Neural cell (in vitro differentiated cells): ENCODE measurements at regions not wholly inside any gene's neighbourhood (a gene's known extent, or its start where the extent isn't known, plus 50 kb on each side); places are given as distances from the start of the nearest gene placed in this dataset.

Source experiments
- EP300 ChIP-seq: fragments of 450-650 bp; conservative IDR thresholded peaks from 2 replicates; pipeline ENCODE4 v1.6.1; 2014; ENCODE audit warnings: antibody characterized with exemption, mild to moderate bottlenecking, moderate library complexity; ENCODE audit not compliant: poor library complexity, severe bottlenecking
- EZH2 ChIP-seq: fragments of 200-600, 300-800 bp; shearing (Covaris generic), sonication (generic); IDR thresholded peaks from 2 replicates; pipeline ENCODE4 v1.6.1; 2014; ENCODE audit warnings: antibody characterized with exemption, low read length, borderline replicate concordance, mild to moderate bottlenecking; ENCODE audit not compliant: insufficient read depth, poor library complexity, severe bottlenecking
- MXI1 ChIP-seq: fragments of 450-650 bp; conservative IDR thresholded peaks from 2 replicates; pipeline ENCODE4 v1.6.1; 2014; ENCODE audit warnings: antibody characterized with exemption, mild to moderate bottlenecking; ENCODE audit not compliant: poor library complexity, severe bottlenecking
- POLR2AphosphoS5 ChIP-seq: IDR thresholded peaks from 2 replicates; pipeline ENCODE4 v1.6.1; 2012
- RAD21 ChIP-seq: fragments of 450-650 bp; conservative IDR thresholded peaks from 2 replicates; pipeline ENCODE4 v1.6.1; 2014; ENCODE audit warnings: antibody characterized with exemption, mild to moderate bottlenecking, moderate library complexity
- REST ChIP-seq: IDR thresholded peaks from 2 replicates; pipeline ENCODE4 v1.6.1; 2012; ENCODE audit warnings: borderline replicate concordance
- SMC3 ChIP-seq: fragments of 450-650 bp; conservative IDR thresholded peaks from 2 replicates; pipeline ENCODE4 v1.6.1; 2014; ENCODE audit warnings: antibody characterized with exemption, mild to moderate bottlenecking, moderate library complexity; ENCODE audit not compliant: poor library complexity
- TAF1 ChIP-seq: IDR thresholded peaks from 2 replicates; pipeline ENCODE4 v1.6.1; 2012; ENCODE audit warnings: low read depth
- TF ChIP-seq, protein P1 (sequence below): fragments of 450-650 bp; IDR thresholded peaks from 2 replicates; pipeline ENCODE4 v1.5.1; 2014; ENCODE audit warnings: antibody characterized with exemption, mild to moderate bottlenecking, moderate library complexity; ENCODE audit not compliant: poor library complexity, severe bottlenecking

GRCh38 chr5:130874861-130875417 is 290.1 kb downstream of the HINT1 start:
- TF ChIP-seq TAF1 (no peak), POLR2AphosphoS5 (no peak), EP300 (no peak), SMC3 (no peak), EZH2 (no peak), MXI1 (no peak), RAD21 (no peak), REST (no peak)
- TF ChIP-seq, protein P1, sequence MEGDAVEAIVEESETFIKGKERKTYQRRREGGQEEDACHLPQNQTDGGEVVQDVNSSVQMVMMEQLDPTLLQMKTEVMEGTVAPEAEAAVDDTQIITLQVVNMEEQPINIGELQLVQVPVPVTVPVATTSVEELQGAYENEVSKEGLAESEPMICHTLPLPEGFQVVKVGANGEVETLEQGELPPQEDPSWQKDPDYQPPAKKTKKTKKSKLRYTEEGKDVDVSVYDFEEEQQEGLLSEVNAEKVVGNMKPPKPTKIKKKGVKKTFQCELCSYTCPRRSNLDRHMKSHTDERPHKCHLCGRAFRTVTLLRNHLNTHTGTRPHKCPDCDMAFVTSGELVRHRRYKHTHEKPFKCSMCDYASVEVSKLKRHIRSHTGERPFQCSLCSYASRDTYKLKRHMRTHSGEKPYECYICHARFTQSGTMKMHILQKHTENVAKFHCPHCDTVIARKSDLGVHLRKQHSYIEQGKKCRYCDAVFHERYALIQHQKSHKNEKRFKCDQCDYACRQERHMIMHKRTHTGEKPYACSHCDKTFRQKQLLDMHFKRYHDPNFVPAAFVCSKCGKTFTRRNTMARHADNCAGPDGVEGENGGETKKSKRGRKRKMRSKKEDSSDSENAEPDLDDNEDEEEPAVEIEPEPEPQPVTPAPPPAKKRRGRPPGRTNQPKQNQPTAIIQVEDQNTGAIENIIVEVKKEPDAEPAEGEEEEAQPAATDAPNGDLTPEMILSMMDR, result no peak
